GM18517 (cell line): ENCODE measurements at regions not wholly inside any gene's neighbourhood (a gene's known extent, or its start where the extent isn't known, plus 50 kb on each side); places are given as distances from the start of the nearest gene placed in this dataset.
A peak's percentile ranks its signal among the peaks of the same experiment; 100 is the strongest.
"Not testable (repeated sequence)": the region's sequence is repeated elsewhere in the genome, so short reads cannot be mapped to it uniquely, and the experiment has no call there.

Experiments
- ATAC-seq: cut with Tn5 transposase; IDR thresholded peaks from one replicate; pipeline ENCODE4 v1.9.1; 2021; ENCODE audit warnings: mild to moderate bottlenecking, moderate library complexity; ENCODE audit not compliant: unreplicated experiment

DNA sequence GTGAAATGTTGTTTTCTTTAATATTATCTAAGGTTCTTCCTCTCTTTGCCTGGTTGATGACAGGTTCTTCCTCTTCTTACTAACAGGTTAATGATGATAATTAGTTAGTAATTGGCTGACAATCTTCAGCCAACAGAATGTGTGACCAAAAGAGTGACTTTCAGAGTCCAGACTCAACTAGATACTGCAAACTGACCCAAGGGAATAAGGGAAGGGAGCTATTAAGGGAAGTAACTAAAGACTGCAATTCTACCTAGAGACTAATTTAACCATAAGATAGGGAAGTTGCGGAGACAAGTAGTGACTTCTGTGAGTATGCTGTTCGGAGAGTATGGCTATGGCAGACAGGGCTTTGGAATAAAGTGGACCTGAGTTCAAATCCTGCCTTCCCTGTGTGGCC lies 127.3 kb upstream of the TACR1 start:
- no peak for ATAC-seq

DNA sequence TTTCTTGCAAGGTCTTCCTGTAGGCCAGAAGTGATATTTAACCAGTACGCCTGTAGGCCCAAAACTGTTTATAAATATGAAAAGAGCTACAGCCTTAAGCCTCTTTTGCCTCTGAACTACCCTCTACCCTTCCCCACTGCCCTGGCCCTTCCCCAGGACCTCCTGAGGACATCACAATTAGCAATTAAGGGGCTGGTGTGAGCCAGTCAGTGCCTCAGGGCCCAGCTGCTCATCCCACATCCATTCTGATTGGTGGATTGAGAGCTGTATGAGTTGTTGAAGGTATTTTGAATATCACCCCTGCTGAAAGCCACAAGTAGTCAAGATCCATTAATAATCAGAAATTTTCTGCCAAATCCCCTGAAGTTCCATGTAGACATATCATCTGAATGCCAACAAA lies 126.3 kb upstream of the TACR1 start:
- no peak for ATAC-seq

DNA sequence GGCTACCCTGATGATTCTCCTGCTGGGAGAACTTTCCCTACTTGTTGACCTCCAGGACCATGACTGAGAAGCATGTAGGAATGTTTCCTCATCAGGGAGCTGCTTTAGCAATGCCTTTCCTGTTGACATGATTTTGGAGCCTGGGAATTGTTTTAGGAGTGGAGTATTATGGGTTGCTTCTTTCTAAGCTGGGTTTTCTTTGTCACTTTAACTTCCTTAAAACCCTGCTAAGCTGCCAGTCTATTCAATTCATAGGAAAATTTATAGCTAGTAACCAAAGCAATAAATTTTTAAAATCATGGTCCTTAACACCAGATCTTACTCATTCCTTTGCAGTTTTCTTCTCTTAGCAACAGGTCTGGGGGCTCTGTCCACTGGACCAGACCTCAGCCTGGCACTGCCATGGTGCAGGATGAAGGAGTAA lies 125.6 kb upstream of the TACR1 start:
- ATAC-seq: no peak

DNA sequence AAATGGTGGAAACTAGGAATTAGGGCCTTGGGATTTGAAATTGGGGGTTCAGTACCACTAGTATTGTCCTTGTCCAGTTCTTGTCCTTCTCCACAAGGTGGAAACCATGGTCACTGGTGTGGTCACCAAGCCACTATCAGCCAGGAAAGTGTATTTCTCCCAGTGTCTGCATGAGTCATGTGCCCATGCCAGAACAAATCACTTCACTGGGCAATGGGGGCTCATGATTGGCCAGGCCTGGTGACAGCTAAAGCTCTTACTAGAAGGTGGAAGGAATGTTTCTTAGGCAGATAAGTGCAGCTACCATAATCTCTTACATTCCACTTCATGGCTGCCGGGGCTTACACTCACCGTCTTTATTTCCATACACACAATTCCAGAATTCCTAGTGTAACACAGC lies 124.8 kb upstream of the TACR1 start:
- ATAC-seq: no peak

DNA sequence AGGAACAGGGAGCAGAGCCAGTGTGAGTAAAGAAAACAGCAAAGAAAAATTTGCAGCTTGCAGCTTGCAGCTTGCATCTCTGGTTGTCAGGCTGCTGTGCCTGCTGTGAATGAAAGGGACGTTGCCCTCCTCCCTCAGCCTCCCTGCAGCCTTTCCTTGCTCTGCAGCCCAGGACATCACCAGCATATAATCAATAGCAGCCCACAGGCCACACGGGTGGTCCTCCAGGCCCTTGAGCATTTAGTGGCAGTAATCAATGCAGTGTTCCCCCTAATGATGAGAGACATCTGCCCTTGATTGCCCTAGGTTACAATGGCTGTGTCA lies 122.2 kb upstream of the TACR1 start:
- ATAC-seq: no peak

DNA sequence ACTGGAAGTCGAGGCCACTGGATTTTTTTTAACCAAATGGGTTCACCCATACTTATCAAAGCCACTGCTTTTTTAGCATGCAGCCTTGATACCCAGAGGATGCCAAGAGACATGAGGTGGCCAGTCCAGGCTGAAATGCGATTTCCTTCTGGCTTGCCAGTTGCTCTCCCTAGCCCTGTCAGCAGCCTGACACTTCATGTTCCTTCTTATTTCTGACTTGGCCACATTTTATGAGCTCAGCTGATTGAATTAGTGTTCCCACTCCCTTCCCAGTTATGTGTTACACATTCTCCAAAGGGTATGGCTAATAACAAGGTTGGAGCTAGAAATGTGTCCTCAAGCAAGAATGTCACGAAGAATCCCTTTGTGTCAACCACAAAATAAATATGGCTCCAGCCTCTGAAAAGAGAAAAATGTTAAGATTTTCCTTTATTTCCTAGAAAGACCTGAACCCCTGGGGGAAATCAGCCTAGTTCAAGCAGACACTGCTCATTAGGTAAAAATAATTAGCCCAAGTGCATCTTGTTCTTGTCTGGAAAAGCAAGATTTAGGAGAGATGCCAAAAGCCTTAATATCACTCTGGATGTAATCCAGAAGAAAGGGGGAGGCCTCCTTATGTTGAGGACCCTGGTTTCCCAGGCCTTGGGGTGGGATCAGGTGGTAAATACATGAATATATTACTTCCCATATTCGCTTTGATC lies 121.7 kb upstream of the TACR1 start:
- ATAC-seq: no peak

DNA sequence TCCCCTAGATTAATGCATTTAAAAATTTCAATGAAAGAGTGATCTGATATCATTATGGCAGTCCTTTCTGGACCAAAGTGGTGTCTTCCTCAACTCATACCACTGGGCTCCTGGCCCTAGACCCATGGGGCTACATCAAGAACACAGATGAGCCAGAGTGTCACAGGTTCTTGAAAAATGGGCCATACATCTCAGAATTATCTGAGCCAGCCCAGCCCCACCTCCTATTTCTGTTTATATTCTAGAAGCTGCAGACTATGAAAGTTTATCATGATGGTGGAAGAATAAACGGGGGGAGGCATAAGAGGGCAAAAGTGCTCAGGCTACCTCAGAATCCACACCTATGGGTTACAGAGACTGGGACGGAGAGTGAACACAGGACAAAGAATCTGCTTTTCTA lies 120.6 kb upstream of the TACR1 start:
- ATAC-seq: no peak

DNA sequence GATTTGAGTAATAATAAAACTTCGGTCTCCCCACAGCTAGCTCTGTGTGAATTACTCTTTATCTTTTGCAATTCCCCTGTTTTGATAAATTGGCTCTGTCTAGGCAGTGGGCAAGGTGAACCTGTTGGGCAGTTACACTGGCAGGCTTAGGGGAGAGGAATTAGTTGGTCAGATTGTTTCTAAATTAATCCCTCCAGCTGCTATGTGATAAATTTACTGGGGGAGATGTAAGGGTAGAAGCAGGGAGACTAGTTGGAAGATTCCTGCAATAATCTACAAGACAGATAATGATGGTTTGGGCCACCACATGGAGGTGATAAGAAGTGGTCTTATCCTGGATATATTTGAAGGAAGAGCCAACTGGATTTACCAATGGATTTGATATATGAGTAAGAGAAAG lies 118.5 kb upstream of the TACR1 start:
- ATAC-seq: no peak

DNA sequence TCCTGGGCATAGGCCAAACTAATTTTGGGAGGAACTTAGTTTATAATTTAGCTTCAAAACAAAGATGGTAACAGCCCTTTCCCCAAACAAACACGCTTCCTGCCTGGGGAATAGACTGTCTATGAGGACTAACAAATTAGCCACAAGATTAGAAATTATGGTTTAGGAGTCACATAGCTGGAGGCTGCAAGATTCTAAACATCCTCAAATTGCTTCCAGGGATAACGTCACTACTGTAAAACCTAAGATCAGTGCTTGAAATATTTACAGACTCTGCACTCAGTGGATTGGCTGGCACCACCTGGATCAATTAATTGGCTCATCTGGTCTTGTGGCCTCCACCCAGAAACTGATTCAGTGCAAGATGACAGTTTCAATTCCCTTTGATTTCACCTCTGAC lies 118.0 kb upstream of the TACR1 start:
- no peak for ATAC-seq

DNA sequence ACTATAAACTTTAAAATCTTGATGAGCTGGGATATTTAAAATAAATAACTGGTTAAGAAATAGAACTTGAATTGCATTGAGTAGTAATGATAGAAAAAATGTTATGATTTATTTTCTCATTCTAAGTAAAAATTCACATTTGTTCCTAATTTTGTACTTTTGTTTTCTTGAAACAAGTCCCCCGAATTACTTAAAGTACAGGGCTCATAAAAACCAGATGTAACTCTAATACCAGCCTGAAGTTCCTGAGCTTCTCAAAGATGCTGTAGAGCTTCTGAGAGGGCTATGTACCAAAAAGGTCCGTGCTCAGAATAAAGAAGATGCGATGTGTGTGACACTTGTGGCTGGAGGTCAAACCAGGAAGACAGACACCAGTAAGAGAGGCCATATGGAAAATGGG lies 116.1 kb upstream of the TACR1 start:
- no peak for ATAC-seq

DNA sequence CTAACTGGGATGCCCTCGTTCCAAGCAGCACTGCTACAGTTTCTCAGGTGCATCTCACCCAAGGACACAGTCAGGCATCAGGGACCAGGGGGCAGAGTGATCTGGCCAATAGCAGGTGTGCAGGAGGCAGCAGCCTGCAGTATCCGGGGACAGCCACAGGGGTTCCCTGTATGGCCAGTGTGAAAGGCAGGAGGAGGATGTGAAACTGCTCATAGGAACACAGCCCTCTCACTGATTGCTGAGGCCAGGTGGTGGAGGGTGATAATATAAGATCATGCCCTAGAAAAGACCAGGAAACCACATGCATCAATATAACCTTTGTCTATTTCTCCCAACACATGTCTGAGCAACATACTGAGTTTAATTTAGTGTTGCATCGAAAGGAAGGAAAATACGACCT lies 112.7 kb upstream of the TACR1 start:
- ATAC-seq: peak; percentile 100

DNA sequence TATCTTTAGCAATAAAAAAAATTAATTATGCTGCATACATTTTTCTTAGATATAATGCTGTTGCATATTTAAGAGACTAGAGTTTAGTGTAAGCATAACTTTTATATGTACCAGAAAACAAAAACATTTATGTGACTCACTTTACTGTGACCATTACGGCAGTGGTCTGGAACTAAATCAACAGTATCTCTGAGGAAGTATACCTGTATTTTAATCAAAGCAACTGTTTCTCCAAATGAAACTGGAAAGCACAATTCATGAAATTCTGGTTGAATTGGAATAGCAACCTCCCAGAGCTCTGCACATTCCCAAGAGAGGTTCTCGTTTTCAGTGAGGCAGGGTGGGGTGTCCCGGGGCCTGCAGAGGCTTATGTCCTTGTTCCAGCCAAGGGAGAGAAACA lies 112.2 kb upstream of the TACR1 start:
- no peak for ATAC-seq

DNA sequence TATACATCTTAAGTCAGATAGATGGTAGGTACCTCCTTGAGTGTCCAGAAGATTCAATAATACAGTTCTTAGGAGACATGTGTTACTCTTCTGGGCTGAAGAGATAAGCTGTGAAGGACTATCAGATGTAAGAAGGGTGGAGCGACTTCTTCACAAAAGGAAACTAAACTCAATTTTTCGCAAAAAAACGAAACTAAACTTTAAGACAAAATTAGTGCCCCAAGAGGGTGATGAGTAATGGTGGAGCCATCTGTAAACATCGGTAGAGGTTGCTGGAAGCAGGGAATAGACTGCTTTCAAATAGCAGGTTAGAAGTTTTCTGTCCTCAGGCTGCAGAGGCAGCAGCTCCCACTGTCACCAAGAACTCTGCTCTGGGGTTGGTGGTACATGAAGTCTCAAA lies 111.6 kb upstream of the TACR1 start:
- no peak for ATAC-seq

DNA sequence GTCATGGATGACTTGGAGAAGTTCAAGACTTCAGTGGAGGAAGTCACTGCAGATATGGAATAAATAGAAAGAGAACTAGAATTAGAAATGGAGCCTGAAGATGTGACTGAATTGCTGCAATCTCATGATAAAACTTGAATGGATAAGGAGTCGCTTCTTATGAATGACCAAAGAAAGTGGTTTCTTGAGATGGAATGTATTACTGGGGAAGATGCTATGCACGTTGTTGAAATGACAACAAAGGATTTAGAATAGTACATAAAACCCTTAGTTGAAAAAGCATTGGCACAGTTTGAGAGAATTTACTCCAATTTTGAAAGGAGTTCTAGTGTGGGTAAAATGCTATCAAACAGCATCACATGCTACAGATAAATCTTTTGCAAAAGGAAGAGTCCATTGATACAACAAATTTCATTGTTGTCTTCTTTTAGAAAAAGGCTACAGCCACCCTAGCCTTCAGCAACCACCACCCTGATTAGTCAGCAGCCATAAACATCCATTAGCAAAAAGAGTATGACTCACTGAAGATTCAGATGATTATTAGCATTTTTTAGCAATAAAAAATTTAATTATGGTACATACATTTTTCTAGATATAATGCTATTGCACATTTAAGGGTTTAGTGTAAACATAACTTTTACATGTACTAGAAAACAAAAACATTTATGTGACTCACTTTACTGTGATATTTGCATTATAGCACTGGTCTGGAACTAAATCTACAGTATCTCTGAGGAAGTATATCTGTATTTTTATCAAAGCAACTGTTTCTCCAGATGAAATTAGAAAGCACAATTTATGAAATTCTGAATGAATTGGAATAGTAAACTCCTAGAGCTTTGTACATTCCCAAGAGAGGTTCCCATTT lies 110.5 kb upstream of the TACR1 start:
- no peak for ATAC-seq

DNA sequence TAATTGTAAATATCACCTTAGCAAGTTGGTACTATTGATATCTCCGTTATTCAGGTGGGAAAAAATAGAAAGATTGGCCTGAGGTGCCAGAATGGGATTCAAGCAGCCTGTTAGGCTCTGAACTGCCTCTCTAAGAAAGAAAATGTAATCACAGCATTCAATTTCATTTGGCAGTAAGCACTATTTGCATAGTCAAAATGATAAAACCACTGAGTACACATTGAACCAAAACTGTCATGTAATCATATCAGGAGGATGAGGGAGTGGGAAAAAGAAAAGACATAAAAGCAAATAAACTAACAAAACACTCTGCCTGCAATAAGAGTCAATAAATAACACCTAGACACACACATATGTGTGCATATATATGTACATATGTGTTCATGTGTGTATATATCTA lies 103.9 kb upstream of the TACR1 start:
- no peak for ATAC-seq

DNA sequence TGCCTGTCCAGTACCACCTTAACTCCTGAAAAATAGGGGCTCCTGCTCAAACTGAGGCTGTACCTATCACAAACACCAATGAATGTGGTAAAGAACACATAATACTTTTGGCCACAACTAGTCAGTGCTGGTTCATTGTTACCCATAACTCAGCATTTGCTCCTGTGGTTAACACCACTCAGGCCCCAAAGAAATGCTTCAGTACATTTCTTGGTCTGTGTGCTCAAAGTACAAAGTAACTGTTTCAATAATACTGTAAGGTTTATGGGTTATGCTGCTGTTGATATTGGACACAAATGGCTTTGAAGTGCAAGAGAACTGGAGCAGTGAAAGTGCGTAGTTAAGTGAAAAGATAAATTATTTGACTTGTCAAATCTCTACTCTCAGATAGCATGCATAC lies 95.0 kb upstream of the TACR1 start:
- no peak for ATAC-seq

DNA sequence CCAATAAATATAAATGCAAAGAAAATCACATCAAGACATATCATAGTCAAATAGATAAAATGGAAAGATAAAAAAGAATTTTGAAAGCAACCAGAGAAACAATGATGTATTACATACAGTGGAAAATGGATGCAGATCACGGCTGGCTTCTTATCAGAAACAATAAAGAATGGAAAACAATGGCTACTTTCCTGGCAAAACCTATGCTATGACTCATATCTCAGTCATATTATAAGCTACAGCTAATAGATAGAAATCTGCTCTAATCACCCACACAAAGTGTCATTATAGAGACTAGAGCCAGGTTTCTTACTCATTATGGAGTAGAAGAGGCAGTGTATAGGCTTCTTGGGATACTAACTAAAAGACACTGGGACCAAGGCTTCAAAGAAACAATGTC lies 93.5 kb upstream of the TACR1 start:
- ATAC-seq: no peak

DNA sequence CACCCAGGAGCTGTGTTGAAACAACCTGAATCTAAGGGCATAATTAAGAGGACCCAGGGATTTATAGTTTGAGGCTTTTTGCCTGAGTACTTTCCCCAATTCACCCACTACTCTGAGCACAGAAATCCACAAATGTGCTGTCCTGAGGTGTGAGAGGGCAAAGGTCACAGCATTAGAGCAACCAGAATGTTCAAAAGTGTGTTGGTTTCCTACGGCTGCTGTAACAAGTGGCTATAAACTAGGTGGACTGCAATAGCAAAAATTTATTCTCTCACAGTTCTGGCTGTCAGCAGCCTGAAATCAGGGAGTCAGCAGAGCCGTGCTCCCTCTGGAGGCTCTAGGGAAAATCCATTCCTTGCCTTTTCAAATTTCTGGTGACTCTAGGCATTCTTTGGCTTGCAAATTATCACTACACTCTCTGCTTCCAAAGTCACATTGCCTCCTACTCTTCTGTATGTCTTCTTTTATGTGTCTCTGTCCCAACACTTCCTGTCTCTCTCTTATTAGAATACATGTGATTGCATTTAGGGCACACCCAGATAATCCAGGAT lies 91.4 kb upstream of the TACR1 start:
- ATAC-seq: no peak

DNA sequence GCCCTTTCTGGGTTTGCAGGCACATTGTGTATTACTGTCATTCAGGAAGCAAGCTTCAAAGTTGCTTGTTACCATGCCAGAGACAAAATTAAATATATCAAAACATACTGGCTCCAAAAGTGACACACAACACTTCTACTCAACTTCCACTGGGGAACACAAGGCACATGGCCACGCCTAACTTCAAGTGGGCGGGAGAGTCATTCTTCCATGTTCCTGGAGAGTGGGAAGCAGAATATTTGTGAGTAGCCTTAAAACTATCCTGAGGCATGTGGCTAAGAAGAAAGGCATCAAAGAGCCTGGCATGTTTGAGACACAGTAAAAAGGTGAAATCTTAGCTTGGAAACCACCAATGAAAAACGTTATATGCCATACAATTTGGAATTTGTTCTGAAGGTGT lies 90.5 kb upstream of the TACR1 start:
- no peak for ATAC-seq

DNA sequence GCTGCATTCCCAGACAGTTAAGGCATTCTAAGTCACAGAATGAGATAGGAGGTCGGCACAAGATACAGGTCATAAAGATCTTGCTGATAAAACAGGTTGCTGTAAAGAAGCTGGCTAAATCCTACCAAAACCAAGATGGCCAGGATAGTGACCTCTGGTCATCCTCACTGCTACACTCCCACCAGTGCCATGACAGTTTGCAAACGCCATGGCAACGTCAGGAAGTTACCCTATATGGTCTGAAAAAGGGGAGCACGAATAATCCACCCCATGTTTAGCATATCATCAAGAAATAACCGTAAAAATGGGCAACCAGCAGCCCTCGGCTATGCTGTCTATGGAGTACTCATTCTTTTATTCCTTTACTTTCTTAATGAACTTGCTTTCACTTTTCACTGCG lies 89.9 kb upstream of the TACR1 start:
- not testable (repeated sequence) for ATAC-seq

DNA sequence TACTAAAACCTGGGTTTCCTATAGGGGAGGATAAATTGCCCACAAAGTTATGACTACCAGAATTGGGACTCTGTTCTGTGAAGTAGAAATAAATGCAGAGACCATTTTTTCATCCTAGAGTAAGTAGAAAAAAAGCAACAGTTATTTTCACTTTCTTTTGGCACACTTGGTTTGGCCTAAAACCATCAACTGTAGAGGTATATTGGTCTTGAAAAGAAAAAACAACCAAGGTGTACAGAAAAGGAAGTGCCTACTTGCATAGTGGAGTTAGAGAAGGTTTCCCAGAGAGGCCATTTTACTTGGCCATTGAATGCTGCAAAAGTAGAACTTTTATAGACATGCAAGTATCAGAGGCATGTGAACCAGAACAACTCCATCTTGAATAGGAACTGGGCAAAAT lies 89.4 kb upstream of the TACR1 start:
- ATAC-seq: peak; percentile 41

DNA sequence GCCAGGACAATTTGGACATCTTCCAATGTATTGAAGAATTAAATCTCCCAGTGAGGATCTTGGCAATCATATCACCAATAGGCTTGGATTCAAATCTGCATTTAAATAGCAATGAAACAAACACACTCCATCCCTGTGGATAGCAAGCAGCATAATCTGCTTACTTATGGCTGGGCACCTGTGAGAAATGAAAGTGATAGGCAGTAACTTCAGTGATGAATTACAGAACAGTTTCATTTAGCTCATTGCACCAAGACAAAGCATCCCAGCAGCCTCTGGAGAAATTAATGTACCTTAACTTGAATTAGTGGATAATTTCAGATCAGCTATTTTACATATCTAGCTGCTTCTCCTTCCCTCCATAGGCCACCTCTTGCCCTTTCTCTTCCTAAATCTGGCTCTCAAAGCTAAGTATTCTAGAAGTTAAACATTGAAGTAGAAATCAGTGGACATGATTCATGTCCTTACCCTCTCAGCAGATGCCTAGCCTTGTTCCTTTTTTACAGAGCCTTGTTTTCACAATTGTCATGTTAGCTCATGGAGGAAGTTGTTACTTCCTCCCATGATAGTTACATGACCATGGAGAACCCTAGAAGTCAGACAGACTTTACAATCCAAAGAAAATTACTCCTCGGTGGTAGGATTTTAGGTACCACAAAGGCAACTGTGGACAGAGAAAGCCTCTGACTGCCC lies 88.5 kb upstream of the TACR1 start:
- ATAC-seq: peak; percentile 71
